ENCODE measurements at regions not wholly inside any gene's neighbourhood (a gene's known extent, or its start where the extent isn't known, plus 50 kb on each side); places are given as distances from the start of the nearest gene placed in this dataset.

DNA sequence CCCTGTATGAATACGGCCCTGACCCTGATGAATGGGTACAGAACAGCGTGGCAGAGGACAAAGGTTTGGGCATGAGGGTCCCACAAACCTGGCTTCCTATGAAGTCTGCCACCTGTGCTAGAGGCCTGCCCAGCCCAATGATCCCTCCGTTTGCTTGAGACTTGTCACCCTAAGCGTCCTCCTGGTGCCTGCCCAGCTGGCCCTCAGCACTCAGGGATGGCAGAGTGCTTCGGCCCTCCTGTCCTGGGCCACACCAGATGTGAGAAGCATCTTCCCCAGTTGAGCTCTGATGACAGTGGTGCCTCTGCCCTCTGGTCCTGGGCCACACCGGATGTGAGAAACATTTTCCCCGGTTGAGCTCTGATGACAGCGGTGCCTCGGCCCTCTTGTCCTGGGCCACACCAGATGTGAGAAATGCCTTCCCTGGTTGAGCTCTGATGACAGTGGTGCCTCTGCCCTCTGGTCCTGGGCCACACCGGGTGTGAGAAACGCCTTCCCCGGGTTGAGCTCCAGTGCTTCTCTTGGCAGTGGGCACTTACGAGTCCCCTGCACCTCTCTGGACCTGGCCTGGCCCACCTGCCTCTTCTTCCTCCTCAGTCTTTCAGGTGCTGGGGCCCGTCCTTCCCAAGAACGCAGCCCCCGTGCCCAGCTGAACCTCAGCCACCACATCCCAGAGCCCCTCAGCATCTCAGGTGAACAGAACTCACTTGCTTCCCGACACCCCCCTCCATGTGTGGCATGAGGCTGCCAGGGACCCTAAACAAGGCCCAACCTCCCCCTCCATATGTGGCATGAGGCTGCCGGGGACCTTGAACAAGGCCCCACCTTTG, 253.1 kb upstream of the IRX1 start:
- no peaks in the 10 kb centered on the region for H3K4me1 ChIP-seq (ENCODE audit: control insufficient read depth, insufficient read depth, low read length, poor library complexity, severe bottlenecking)
- 90 to 91% methylated on average over 17 to 18 of the region's 18 CpGs for WGBS, 2 experiments (ENCODE audit: insufficient coverage in 2 of 2)
- H3K27ac ChIP-seq (ENCODE audit: low read depth, low read length, severe bottlenecking): no peak overlapping the region
- no peaks in the 10 kb centered on the region for H3K9me3 ChIP-seq (ENCODE audit: control insufficient read depth, low read length)
- no peaks in the 10 kb centered on the region for H3K36me3 ChIP-seq (ENCODE audit: control insufficient read depth, insufficient read depth, low read length)
- H3K4me3 ChIP-seq (ENCODE audit: extremely low read depth, insufficient read depth, low read length, poor library complexity, severe bottlenecking): no peak overlapping the region

DNA sequence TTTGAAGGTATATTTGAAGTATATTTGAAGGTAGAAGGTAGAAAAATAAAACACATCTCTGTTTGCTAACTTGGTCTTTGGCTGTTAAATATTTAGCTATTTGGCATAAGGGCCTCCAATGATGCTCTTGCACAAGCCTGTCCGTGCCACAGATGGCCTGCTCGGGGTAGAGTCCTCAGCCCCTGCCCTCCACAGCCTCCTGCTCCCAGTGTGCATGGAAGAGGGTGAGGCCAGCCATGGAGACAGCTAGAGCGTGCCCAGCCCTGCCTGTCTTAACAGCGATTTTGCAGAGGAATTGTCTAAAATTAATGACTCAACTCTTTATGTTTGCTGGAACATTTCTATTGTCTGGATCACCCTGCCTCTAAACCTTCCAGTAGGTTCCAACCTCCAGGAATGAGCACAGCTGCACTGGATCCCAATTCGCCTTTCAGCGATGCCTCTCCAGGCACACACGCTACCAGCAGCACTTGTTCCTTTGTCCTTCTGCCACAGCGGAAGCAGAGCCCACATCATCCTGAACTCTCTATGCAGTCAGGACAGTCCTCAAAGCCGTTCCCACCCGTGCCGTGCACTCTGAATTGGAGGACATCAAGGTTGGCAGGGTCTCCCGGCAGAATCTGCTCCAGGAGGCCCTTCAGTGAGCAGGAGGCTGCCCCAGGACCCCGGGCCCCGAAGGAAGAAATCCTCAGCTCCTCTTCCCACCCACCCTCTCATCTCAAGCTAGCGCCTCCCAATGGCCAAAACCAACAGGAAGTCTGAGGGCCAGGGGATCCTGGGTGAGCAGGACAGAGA, 254.0 kb upstream of the IRX1 start:
- Histone ChIP-seq H3K36me3 (ENCODE audit: control insufficient read depth, insufficient read depth, low read length) (no peaks in the 10 kb centered on the region), H3K9me3 (ENCODE audit: control insufficient read depth, low read length) (no peaks in the 10 kb centered on the region), H3K27ac (ENCODE audit: low read depth, low read length, severe bottlenecking) (no peak overlapping the region), H3K4me1 (ENCODE audit: control insufficient read depth, insufficient read depth, low read length, poor library complexity, severe bottlenecking) (no peaks in the 10 kb centered on the region), H3K4me3 (ENCODE audit: extremely low read depth, insufficient read depth, low read length, poor library complexity, severe bottlenecking) (no peak overlapping the region)
- WGBS, 2 experiments (ENCODE audit: insufficient coverage in 2 of 2): 90 to 97% methylated on average over 6 to 12 of the region's 15 CpGs

DNA sequence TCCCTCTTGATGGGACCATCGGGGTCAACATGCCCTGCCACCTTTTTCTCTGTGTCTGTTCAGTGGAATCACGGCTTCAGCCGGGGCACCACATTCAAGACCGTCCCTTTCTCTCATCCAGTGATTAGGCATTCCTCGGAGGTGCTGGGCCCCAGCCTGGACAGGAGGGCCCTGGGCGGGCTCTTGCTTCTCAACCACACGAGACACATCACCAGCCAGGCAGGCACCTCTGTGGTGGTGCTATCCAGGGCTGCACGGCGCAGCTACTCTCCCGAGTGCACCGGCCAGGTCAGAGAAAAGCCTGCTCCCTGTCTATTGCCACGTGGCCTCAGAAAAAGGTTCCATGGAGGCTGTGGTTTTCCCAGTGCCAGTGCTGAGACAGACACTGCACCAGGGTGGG, 255.2 kb upstream of the IRX1 start:
- no peaks in the 10 kb centered on the region for H3K36me3 ChIP-seq (ENCODE audit: control insufficient read depth, insufficient read depth, low read length)
- 91 to 93% methylated on average over 11 to 12 of the region's 12 CpGs for WGBS, 2 experiments (ENCODE audit: insufficient coverage in 2 of 2)
- H3K4me3 ChIP-seq (ENCODE audit: extremely low read depth, insufficient read depth, low read length, poor library complexity, severe bottlenecking): no peak overlapping the region
- no peaks in the 10 kb centered on the region for H3K4me1 ChIP-seq (ENCODE audit: control insufficient read depth, insufficient read depth, low read length, poor library complexity, severe bottlenecking)
- H3K9me3 ChIP-seq (ENCODE audit: control insufficient read depth, low read length): no peaks in the 10 kb centered on the region
- no peak overlapping the region for H3K27ac ChIP-seq (ENCODE audit: low read depth, low read length, severe bottlenecking)

DNA sequence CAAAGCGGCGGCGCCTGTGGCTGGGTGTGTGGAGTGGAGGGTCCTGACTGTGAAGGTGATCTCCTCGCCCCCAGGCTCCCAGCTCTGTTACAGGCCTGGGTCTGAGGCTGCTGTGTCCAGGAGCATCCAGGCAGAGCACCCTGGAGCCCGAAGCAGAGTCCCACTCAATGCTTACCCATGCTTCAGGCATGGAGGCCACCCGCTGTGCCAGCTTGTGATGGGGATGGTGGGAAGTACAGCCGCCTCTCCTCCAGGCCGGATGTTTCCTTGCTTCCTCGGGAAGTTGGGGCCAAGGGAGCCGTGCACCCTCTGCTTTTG, 255.9 kb upstream of the IRX1 start:
- WGBS, 2 experiments (ENCODE audit: insufficient coverage in 2 of 2): 90 to 95% methylated on average over 6 to 7 of the region's 10 CpGs
- Histone ChIP-seq H3K9me3 (ENCODE audit: control insufficient read depth, low read length) (no peaks in the 10 kb centered on the region), H3K4me1 (ENCODE audit: control insufficient read depth, insufficient read depth, low read length, poor library complexity, severe bottlenecking) (no peaks in the 10 kb centered on the region), H3K36me3 (ENCODE audit: control insufficient read depth, insufficient read depth, low read length) (no peaks in the 10 kb centered on the region), H3K4me3 (ENCODE audit: extremely low read depth, insufficient read depth, low read length, poor library complexity, severe bottlenecking) (no peak overlapping the region), H3K27ac (ENCODE audit: low read depth, low read length, severe bottlenecking) (no peak overlapping the region)

DNA sequence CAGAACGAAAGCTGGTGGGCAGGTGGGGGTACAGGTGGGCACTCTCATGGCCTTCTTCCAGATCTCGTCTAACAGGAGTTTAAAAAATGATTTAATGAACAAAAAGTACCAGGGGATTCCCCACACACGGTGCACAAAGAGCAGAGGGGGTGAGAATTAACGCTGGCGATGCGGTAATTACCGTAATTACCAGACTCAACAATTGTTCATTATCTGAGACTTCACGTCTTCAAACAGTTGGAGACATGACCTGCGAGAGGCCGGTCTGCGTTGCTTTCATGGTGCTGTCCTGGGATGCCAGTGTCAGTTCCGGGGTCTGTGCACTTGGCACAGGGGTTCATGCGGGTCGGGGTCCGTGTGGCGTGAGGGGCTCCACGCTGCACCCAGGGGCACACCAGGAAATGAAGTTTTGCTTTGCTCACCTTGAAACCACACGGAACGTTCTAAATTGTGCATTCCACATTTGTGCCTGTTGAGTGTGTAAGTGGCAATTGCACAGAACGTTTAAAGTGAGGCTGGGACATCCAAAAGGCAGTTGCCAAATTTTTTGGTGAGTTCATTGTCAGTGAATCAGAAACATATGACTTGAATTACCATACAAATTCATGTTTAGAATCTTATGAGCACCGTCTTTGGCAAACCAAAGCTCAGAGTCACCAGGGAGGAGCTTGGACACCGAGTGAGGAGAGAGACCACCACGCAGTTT, 256.4 kb upstream of the IRX1 start:
- H3K9me3 ChIP-seq (ENCODE audit: control insufficient read depth, low read length): no peaks in the 10 kb centered on the region
- no peak overlapping the region for H3K27ac ChIP-seq (ENCODE audit: low read depth, low read length, severe bottlenecking)
- 91 to 93% methylated on average over 19 to 22 of the region's 23 CpGs for WGBS, 2 experiments (ENCODE audit: insufficient coverage in 2 of 2)
- H3K4me1 ChIP-seq (ENCODE audit: control insufficient read depth, insufficient read depth, low read length, poor library complexity, severe bottlenecking): no peaks in the 10 kb centered on the region
- no peak overlapping the region for H3K4me3 ChIP-seq (ENCODE audit: extremely low read depth, insufficient read depth, low read length, poor library complexity, severe bottlenecking)
- no peaks in the 10 kb centered on the region for H3K36me3 ChIP-seq (ENCODE audit: control insufficient read depth, insufficient read depth, low read length)

DNA sequence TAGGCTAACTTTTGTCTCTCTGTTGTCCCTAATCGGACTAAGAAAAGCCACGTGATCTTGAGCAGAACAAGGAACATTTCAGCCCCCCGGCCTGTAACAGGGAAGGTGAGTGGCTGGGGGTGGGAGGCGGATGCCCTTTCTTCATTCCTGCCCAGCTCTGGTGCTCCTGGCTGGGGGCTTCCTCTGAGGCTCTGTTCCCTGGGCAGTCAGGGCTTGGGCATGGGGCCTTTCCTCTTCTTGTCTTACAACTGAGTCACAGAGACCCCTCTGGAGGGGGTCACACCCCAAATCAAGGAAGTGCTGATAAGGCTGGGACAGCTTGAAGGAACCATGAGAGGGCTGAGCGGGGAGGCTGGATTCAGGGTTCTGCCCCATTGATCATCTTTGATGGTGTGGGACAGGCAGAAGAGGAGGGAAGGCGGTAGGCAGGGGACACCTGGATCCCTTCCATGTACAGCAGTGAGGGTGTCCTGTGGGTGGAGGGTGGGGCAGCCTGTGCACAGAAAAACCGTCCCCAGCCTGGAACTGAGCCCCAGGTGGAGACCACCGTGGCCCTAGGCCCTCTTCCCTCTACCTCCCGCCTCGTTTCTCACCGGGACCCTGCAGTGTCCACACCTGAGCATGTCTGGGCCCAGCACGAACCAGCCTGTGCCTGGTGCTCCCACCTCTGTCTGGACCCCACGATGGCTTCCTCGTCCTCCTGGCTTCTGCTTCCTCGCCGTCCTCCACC, 257.7 kb upstream of the IRX1 start:
- Histone ChIP-seq H3K36me3 (ENCODE audit: control insufficient read depth, insufficient read depth, low read length) (no peaks in the 10 kb centered on the region), H3K4me1 (ENCODE audit: control insufficient read depth, insufficient read depth, low read length, poor library complexity, severe bottlenecking) (no peaks in the 10 kb centered on the region), H3K9me3 (ENCODE audit: control insufficient read depth, low read length) (no peaks in the 10 kb centered on the region), H3K27ac (ENCODE audit: low read depth, low read length, severe bottlenecking) (no peak overlapping the region), H3K4me3 (ENCODE audit: extremely low read depth, insufficient read depth, low read length, poor library complexity, severe bottlenecking) (no peak overlapping the region)
- WGBS, 2 experiments (ENCODE audit: insufficient coverage in 2 of 2): 80 to 93% methylated on average over 15 to 16 of the region's 16 CpGs

DNA sequence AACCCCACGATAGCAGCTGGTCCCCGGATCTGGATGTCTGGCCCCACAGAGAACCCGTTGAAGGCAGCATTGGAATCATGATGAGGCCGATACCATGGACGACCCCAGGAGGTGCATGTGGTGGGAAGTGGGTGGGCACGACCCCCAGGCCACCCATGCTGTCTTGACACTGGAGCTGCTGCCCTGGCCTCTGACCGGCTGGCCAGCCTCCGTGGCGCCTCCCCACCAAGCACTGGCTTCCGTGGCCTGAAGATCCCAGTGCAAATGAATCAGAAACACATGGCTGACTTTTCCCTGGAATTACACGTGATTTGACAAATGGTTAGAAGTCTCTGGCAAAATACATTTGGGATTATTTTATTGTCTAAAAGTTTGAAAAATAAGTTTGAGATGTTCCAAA, 259.0 kb upstream of the IRX1 start:
- Histone ChIP-seq H3K4me1 (ENCODE audit: control insufficient read depth, insufficient read depth, low read length, poor library complexity, severe bottlenecking) (no peaks in the 10 kb centered on the region), H3K36me3 (ENCODE audit: control insufficient read depth, insufficient read depth, low read length) (no peaks in the 10 kb centered on the region), H3K4me3 (ENCODE audit: extremely low read depth, insufficient read depth, low read length, poor library complexity, severe bottlenecking) (no peak overlapping the region), H3K27ac (ENCODE audit: low read depth, low read length, severe bottlenecking) (no peak overlapping the region), H3K9me3 (ENCODE audit: control insufficient read depth, low read length) (no peaks in the 10 kb centered on the region)
- WGBS, 2 experiments (ENCODE audit: insufficient coverage in 2 of 2): 80 to 86% methylated on average over 7 to 10 of the region's 11 CpGs

DNA sequence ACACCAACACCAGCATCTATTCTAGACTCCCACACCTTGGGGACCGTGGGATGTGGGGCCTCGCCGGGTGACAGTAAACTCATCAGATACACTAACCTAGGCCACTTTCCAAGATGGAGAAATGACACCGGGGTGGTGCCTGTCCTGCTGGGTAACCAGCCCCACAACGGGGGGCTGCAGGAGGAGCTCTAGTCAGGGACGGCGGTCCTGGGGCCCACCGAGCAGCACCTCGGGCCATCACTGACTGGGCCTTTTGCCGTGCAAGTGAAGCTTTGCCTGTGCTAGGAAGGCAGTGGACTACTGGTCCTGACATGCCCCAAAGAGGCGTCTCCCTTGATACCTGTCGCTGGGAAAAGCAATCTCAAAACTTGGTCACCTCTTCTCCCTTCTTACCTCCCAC, 260.3 kb upstream of the IRX1 start:
- H3K4me1 ChIP-seq (ENCODE audit: control insufficient read depth, insufficient read depth, low read length, poor library complexity, severe bottlenecking): no peaks in the 10 kb centered on the region
- no peaks in the 10 kb centered on the region for H3K36me3 ChIP-seq (ENCODE audit: control insufficient read depth, insufficient read depth, low read length)
- H3K27ac ChIP-seq (ENCODE audit: low read depth, low read length, severe bottlenecking): no peak overlapping the region
- peaks cover under 1% of the 10 kb centered on the region for H3K9me3 ChIP-seq (ENCODE audit: control insufficient read depth, low read length)
- H3K4me3 ChIP-seq (ENCODE audit: extremely low read depth, insufficient read depth, low read length, poor library complexity, severe bottlenecking): no peak overlapping the region
- WGBS, 2 experiments (ENCODE audit: insufficient coverage in 2 of 2): 84 to 88% methylated on average over 11 of the region's 12 CpGs

DNA sequence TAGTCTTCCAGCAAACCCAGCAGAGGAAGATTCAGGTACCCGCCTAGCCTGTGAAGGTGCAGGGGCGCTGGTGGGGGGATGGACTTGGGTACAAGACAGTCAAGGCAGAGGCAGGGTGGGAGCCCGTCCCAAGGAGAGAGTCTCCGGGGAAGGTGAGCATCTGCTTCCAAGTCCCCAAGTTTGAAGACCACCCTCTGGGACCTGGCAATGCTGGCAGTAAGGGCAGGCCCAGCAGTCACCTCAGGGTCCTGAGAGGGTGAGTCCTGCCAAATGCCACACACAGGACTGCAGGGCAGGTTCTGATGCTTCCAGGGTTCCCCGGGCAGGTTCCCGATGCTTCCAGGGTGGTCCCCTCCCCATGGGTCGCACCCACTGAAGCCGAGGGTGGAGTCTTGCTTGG, 261.8 kb upstream of the IRX1 start:
- Histone ChIP-seq H3K27ac (ENCODE audit: low read depth, low read length, severe bottlenecking) (no peak overlapping the region), H3K9me3 (ENCODE audit: control insufficient read depth, low read length) (peaks cover 3% of the 10 kb centered on the region), H3K4me3 (ENCODE audit: extremely low read depth, insufficient read depth, low read length, poor library complexity, severe bottlenecking) (no peak overlapping the region), H3K36me3 (ENCODE audit: control insufficient read depth, insufficient read depth, low read length) (no peaks in the 10 kb centered on the region), H3K4me1 (ENCODE audit: control insufficient read depth, insufficient read depth, low read length, poor library complexity, severe bottlenecking) (no peaks in the 10 kb centered on the region)
- WGBS, 2 experiments (ENCODE audit: insufficient coverage in 2 of 2): 78 to 89% methylated on average over 4 of the region's 8 CpGs

DNA sequence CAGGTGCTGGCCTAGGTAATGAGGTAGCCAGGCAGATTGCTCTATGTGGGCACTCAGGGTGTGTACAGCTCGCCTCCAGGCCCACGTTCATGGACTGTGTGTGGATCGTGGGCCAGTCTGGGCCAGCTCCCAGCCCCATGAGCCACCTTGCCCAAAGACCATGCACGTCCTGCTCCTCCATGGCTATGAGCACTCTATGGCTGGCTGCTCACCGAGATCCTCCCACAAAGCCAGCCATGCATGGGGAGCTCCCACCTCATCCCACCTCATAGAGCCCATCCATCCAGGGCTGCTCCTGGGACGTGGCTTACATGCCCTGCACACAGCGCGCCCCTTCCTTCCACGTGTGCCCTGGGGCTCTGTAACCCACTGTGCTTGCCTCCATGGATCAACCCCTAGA, 262.5 kb upstream of the IRX1 start:
- Histone ChIP-seq H3K9me3 (ENCODE audit: control insufficient read depth, low read length) (peaks cover 3% of the 10 kb centered on the region), H3K27ac (ENCODE audit: low read depth, low read length, severe bottlenecking) (no peak overlapping the region), H3K4me3 (ENCODE audit: extremely low read depth, insufficient read depth, low read length, poor library complexity, severe bottlenecking) (no peak overlapping the region), H3K36me3 (ENCODE audit: control insufficient read depth, insufficient read depth, low read length) (no peaks in the 10 kb centered on the region), H3K4me1 (ENCODE audit: control insufficient read depth, insufficient read depth, low read length, poor library complexity, severe bottlenecking) (no peaks in the 10 kb centered on the region)
- 90% methylated on average over 7 to 9 of the region's 9 CpGs for WGBS, 2 experiments (ENCODE audit: insufficient coverage in 2 of 2)

Measured in mesodermal cell (in vitro differentiated cells).